Prostate gland (tissue), 2 donors: ENCODE measurements at regions not wholly inside any gene's neighbourhood (a gene's known extent, or its start where the extent isn't known, plus 50 kb on each side); places are given as distances from the start of the nearest gene placed in this dataset.

ENCODE experiments used
- DNase-seq: peaks from one replicate; pipeline ENCODE4 v3.0.0-alpha.2; 2019; ENCODE audit warnings: low spot score
- H3K27ac ChIP-seq, 2 donors: fragments of 200-600 bp; sonication (generic); 2 replicates each; pipeline ENCODE4 v1.5.1; 2017 to 2019
- H3K27me3 ChIP-seq: fragments of 200-600 bp; sonication (generic); replicated peaks from 2 replicates; pipeline ENCODE4 v1.5.1; 2019; ENCODE audit not compliant: insufficient read depth
- H3K36me3 ChIP-seq, 2 donors: fragments of 200-600 bp; sonication (generic); 1 replicate in 1 of 2; 2 replicates in 1 of 2; pipeline versions ENCODE4 v1.5.1 to v1.8.1; 2017 to 2019
- H3K4me1 ChIP-seq: fragments of 200-600 bp; sonication (generic); replicated peaks from 2 replicates; pipeline ENCODE4 v1.5.1; 2019
- H3K4me3 ChIP-seq, 2 donors: fragments of 200-600 bp; sonication (generic); 2 replicates each; pipeline ENCODE4 v1.5.1; 2017 to 2019
- H3K9me3 ChIP-seq: fragments of 200-600 bp; sonication (generic); 2 replicates; pipeline ENCODE4 v1.5.1; 2017
- CTCF ChIP-seq, 4 experiments: fragments of 200-600 bp in 2 of 4; fragments of 450-650 bp in 2 of 4; sonication (generic) in 2 of 4; IDR thresholded peaks; 1 replicate in 3 of 4; 2 replicates in 1 of 4; pipeline ENCODE4 v1.5.1; 2016 to 2019; ENCODE audit warnings: antibody characterized with exemption in 4 of 4, mild to moderate bottlenecking in 2 of 4, moderate library complexity in 2 of 4
- POLR2A ChIP-seq: fragments of 450-650 bp; IDR thresholded peaks from one replicate; pipeline ENCODE4 v1.6.1; 2016; ENCODE audit warnings: antibody characterized with exemption, mild to moderate bottlenecking
- POLR2AphosphoS5 ChIP-seq: sonication (generic); formaldehyde crosslinking; IDR thresholded peaks from one replicate; pipeline ENCODE4 v1.6.1; 2017; ENCODE audit warnings: antibody characterized with exemption
- WGBS: methylation state at CpG from one replicate; pipeline ENCODE4 v1.1.5; 2018; 5-methylcytosine and 5-hydroxymethylcytosine counted together
- intact Hi-C: fragments of 100-400 bp; cut with DNase I; formaldehyde crosslinking; loops from one replicate; pipeline ENCODE4 v1.14.2; 2022

- H3K4me3 ChIP-seq, result no peak overlapping the region
- DNase-seq, result no peak
- H3K36me3 ChIP-seq, result no peaks in the 10 kb centered on the region
- TF ChIP-seq POLR2A (no peak), CTCF (IDR thresholded peaks at IDR 0.05) (no peak), POLR2AphosphoS5 (no peak)
- intact Hi-C loops, result no loop called here
- no peaks in the 10 kb centered on the region for H3K4me1 ChIP-seq
- no peaks in the 10 kb centered on the region for H3K9me3 ChIP-seq
- WGBS, result 86% methylated on average over 1 of the region's 1 CpG
- H3K27me3 ChIP-seq, result no peaks in the 10 kb centered on the region
- no peak overlapping the region for H3K27ac ChIP-seq
These were observed 655.0 kb downstream of the EPHA3 start for GRCh38 chr3:89762405-89762804.

GRCh38 chr3:89783341-89783927, 676.0 kb downstream of the EPHA3 start:
- Histone ChIP-seq H3K4me1 (no peaks in the 10 kb centered on the region), H3K27me3 (no peaks in the 10 kb centered on the region), H3K9me3 (no peaks in the 10 kb centered on the region), H3K4me3 (no peak overlapping the region), H3K36me3 (no peaks in the 10 kb centered on the region), H3K27ac (no peak overlapping the region)
- intact Hi-C loops, result no loop called here
- 58% methylated on average over 4 of the region's 4 CpGs for WGBS
- no peak for TF ChIP-seq POLR2AphosphoS5
- TF ChIP-seq POLR2A, result no peak
- no peak for TF ChIP-seq CTCF (IDR thresholded peaks at IDR 0.05)
- no peak for DNase-seq

GRCh38 chr3:89787485-89787884, 680.1 kb downstream of the EPHA3 start:
- TF ChIP-seq POLR2A, result no peak
- TF ChIP-seq CTCF (IDR thresholded peaks at IDR 0.05), result no peak
- no peak for TF ChIP-seq POLR2AphosphoS5
- Histone ChIP-seq H3K9me3 (no peaks in the 10 kb centered on the region), H3K27me3 (no peaks in the 10 kb centered on the region), H3K4me3 (no peak overlapping the region), H3K36me3 (no peaks in the 10 kb centered on the region), H3K4me1 (no peaks in the 10 kb centered on the region), H3K27ac (no peak overlapping the region)
- 25% methylated on average over 5 of the region's 5 CpGs for WGBS
- DNase-seq, result no peak
- intact Hi-C loops, result no loop called here

- 21% methylated on average over 1 of the region's 1 CpG for WGBS
- intact Hi-C loops, result no loop called here
- H3K36me3 ChIP-seq, result no peaks in the 10 kb centered on the region
- no peak for DNase-seq
- H3K27me3 ChIP-seq, result no peaks in the 10 kb centered on the region
- H3K9me3 ChIP-seq, result no peaks in the 10 kb centered on the region
- H3K27ac ChIP-seq, result no peak overlapping the region
- no peak overlapping the region for H3K4me3 ChIP-seq
- no peaks in the 10 kb centered on the region for H3K4me1 ChIP-seq
- no peak for TF ChIP-seq POLR2A
- TF ChIP-seq POLR2AphosphoS5, result no peak
- no peak for TF ChIP-seq CTCF (IDR thresholded peaks at IDR 0.05)
These were observed 680.6 kb downstream of the EPHA3 start for GRCh38 chr3:89787979-89788378.

GRCh38 chr3:89795506-89795905, 688.1 kb downstream of the EPHA3 start:
- 60% methylated on average over 3 of the region's 3 CpGs for WGBS
- no peak for TF ChIP-seq POLR2AphosphoS5
- no peak for TF ChIP-seq POLR2A
- TF ChIP-seq CTCF (IDR thresholded peaks at IDR 0.05), result no peak
- Histone ChIP-seq H3K27me3 (no peaks in the 10 kb centered on the region), H3K27ac (no peak overlapping the region), H3K4me3 (no peak overlapping the region), H3K36me3 (no peaks in the 10 kb centered on the region), H3K9me3 (no peaks in the 10 kb centered on the region), H3K4me1 (no peaks in the 10 kb centered on the region)
- no peak for DNase-seq
- intact Hi-C loops, result no loop called here
